ENCODE measurements at regions not wholly inside any gene's neighbourhood (a gene's known extent, or its start where the extent isn't known, plus 50 kb on each side); places are given as distances from the start of the nearest gene placed in this dataset.

- no peak for TF ChIP-seq POLR2A (IDR thresholded peaks at IDR 0.05; ENCODE audit: low read depth)
- no peak for TF ChIP-seq EP300 (IDR thresholded peaks at IDR 0.05)
- no peak for TF ChIP-seq CTCF (IDR thresholded peaks at IDR 0.05)
- no peak for TF ChIP-seq POLR2AphosphoS5 (IDR thresholded peaks at IDR 0.05)
Observed at GRCh38 chr13:39134574-39134973, 96.3 kb downstream of the NHLRC3 start.

Data from esophagus muscularis mucosa (tissue), 4 donors.